Neural cell (in vitro differentiated cells): ENCODE measurements at regions not wholly inside any gene's neighbourhood (a gene's known extent, or its start where the extent isn't known, plus 50 kb on each side); places are given as distances from the start of the nearest gene placed in this dataset.

Source experiments
- H2AFZ ChIP-seq: fragments of 200-600, 300-800 bp; sonication (generic), shearing (Covaris generic); 2 replicates; pipeline ENCODE4 v1.6.0; 2014; ENCODE audit warnings: low read depth, mild to moderate bottlenecking, antibody characterized with exemption, low read length, moderate library complexity
- H3F3A ChIP-seq: fragments of 200-600 bp; shearing (Covaris generic); 2 replicates; pipeline ENCODE4 v1.6.1; 2016; ENCODE audit warnings: mild to moderate bottlenecking, moderate library complexity, mixed read lengths, antibody characterized with exemption, low read length; ENCODE audit not compliant: insufficient read depth, poor library complexity, severe bottlenecking
- H3K27ac ChIP-seq: fragments of 200-600, 300-800 bp; sonication (generic), shearing (Covaris generic); 2 replicates; pipeline ENCODE4 v1.5.1; 2014; ENCODE audit warnings: mild to moderate bottlenecking, low read length, moderate library complexity
- H3K27me3 ChIP-seq: fragments of 300-800, 200-600 bp; sonication (generic), shearing (Covaris generic); 2 replicates; pipeline ENCODE4 v1.6.0; 2014; ENCODE audit warnings: mild to moderate bottlenecking, low read depth, low read length, moderate library complexity; ENCODE audit not compliant: insufficient read depth
- H3K36me3 ChIP-seq: fragments of 300-800, 200-600 bp; sonication (generic), shearing (Covaris generic); 2 replicates; pipeline ENCODE4 v1.5.1; 2014; ENCODE audit warnings: mild to moderate bottlenecking, antibody characterized with exemption, low read length, moderate library complexity; ENCODE audit not compliant: insufficient read depth
- H3K4me2 ChIP-seq: fragments of 300-800, 200-600 bp; sonication (generic), shearing (Covaris generic); 2 replicates; pipeline ENCODE4 v1.6.0; 2014; ENCODE audit warnings: mild to moderate bottlenecking, low read length
- H3K4me3 ChIP-seq: fragments of 300-800, 200-600 bp; sonication (generic), shearing (Covaris generic); 2 replicates; pipeline ENCODE4 v1.5.1; 2014; ENCODE audit warnings: mild to moderate bottlenecking, low read length, moderate library complexity
- H3K79me2 ChIP-seq: fragments of 200-600 bp; shearing (Covaris generic); replicated peaks from 2 replicates; pipeline ENCODE4 v1.6.0; 2014; ENCODE audit warnings: mild to moderate bottlenecking, low read length, moderate library complexity; ENCODE audit not compliant: insufficient read depth
- H3K9ac ChIP-seq: fragments of 300-800, 200-600 bp; sonication (generic), shearing (Covaris generic); 2 replicates; pipeline ENCODE4 v1.6.1; 2016; ENCODE audit warnings: mild to moderate bottlenecking, low read length, mixed read lengths
- H3K9me2 ChIP-seq: fragments of 200-600 bp; shearing (Covaris generic); 2 replicates; pipeline ENCODE4 v1.6.1; 2016; ENCODE audit warnings: mild to moderate bottlenecking, low read length, mixed read lengths; ENCODE audit not compliant: insufficient read depth
- H3K9me3 ChIP-seq: fragments of 200-600, 300-800 bp; sonication (generic), shearing (Covaris generic); 2 replicates; pipeline ENCODE4 v1.6.1; 2016; ENCODE audit warnings: mild to moderate bottlenecking, mixed run types, low read length, moderate library complexity, mixed read lengths
- H4K20me1 ChIP-seq: fragments of 200-600 bp; shearing (Covaris generic); 2 replicates; pipeline ENCODE4 v1.6.1; 2016; ENCODE audit warnings: mild to moderate bottlenecking, mixed run types; ENCODE audit not compliant: insufficient read depth
- EP300 ChIP-seq: fragments of 450-650 bp; conservative IDR thresholded peaks from 2 replicates; pipeline ENCODE4 v1.6.1; 2014; ENCODE audit warnings: antibody characterized with exemption, mild to moderate bottlenecking, moderate library complexity; ENCODE audit not compliant: poor library complexity, severe bottlenecking
- EZH2 ChIP-seq: fragments of 200-600, 300-800 bp; shearing (Covaris generic), sonication (generic); IDR thresholded peaks from 2 replicates; pipeline ENCODE4 v1.6.1; 2014; ENCODE audit warnings: antibody characterized with exemption, low read length, borderline replicate concordance, mild to moderate bottlenecking; ENCODE audit not compliant: insufficient read depth, poor library complexity, severe bottlenecking
- MXI1 ChIP-seq: fragments of 450-650 bp; conservative IDR thresholded peaks from 2 replicates; pipeline ENCODE4 v1.6.1; 2014; ENCODE audit warnings: antibody characterized with exemption, mild to moderate bottlenecking; ENCODE audit not compliant: poor library complexity, severe bottlenecking
- POLR2AphosphoS5 ChIP-seq: IDR thresholded peaks from 2 replicates; pipeline ENCODE4 v1.6.1; 2012
- RAD21 ChIP-seq: fragments of 450-650 bp; conservative IDR thresholded peaks from 2 replicates; pipeline ENCODE4 v1.6.1; 2014; ENCODE audit warnings: antibody characterized with exemption, mild to moderate bottlenecking, moderate library complexity
- REST ChIP-seq: IDR thresholded peaks from 2 replicates; pipeline ENCODE4 v1.6.1; 2012; ENCODE audit warnings: borderline replicate concordance
- SMC3 ChIP-seq: fragments of 450-650 bp; conservative IDR thresholded peaks from 2 replicates; pipeline ENCODE4 v1.6.1; 2014; ENCODE audit warnings: antibody characterized with exemption, mild to moderate bottlenecking, moderate library complexity; ENCODE audit not compliant: poor library complexity
- TAF1 ChIP-seq: IDR thresholded peaks from 2 replicates; pipeline ENCODE4 v1.6.1; 2012; ENCODE audit warnings: low read depth
- TF ChIP-seq, protein P1 (sequence below): fragments of 450-650 bp; IDR thresholded peaks from 2 replicates; pipeline ENCODE4 v1.5.1; 2014; ENCODE audit warnings: antibody characterized with exemption, mild to moderate bottlenecking, moderate library complexity; ENCODE audit not compliant: poor library complexity, severe bottlenecking

DNA sequence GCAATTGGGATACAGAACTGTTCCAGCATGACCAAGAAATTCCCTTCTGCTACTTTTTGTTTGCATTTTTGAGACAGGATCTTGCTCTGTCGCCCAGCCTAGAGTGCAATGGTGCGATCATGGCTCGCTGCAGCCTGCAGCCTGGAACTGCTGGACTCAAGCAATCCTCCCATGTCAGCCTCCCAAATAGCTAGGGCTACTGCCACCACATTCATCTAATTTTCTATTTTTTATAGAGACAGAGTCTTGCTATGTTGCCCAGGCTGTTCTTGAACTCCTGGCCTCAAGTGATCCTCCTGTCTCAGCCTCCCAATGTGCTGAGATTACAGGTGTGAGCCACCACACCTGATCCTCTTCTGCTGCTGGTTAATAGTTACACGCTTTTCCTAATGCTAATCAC is 204.9 kb downstream of the SOX4 start:
- no peak overlapping the region for H3K27ac ChIP-seq
- H3K9ac ChIP-seq, result no peak overlapping the region
- no peak overlapping the region for H2AFZ ChIP-seq
- TF ChIP-seq SMC3, result no peak
- no peak for TF ChIP-seq POLR2AphosphoS5
- TF ChIP-seq RAD21, result no peak
- TF ChIP-seq EP300, result no peak
- TF ChIP-seq, protein P1, sequence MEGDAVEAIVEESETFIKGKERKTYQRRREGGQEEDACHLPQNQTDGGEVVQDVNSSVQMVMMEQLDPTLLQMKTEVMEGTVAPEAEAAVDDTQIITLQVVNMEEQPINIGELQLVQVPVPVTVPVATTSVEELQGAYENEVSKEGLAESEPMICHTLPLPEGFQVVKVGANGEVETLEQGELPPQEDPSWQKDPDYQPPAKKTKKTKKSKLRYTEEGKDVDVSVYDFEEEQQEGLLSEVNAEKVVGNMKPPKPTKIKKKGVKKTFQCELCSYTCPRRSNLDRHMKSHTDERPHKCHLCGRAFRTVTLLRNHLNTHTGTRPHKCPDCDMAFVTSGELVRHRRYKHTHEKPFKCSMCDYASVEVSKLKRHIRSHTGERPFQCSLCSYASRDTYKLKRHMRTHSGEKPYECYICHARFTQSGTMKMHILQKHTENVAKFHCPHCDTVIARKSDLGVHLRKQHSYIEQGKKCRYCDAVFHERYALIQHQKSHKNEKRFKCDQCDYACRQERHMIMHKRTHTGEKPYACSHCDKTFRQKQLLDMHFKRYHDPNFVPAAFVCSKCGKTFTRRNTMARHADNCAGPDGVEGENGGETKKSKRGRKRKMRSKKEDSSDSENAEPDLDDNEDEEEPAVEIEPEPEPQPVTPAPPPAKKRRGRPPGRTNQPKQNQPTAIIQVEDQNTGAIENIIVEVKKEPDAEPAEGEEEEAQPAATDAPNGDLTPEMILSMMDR, result no peak
- TF ChIP-seq TAF1, result no peak
- no peak for TF ChIP-seq EZH2
- no peak for TF ChIP-seq REST
- TF ChIP-seq MXI1, result no peak
- peaks cover 9% of the 10 kb centered on the region for H3F3A ChIP-seq
- no peaks in the 10 kb centered on the region for H3K36me3 ChIP-seq
- no peak overlapping the region for H3K4me3 ChIP-seq
- no peaks in the 10 kb centered on the region for H4K20me1 ChIP-seq
- H3K79me2 ChIP-seq, result peaks cover 7% of the 10 kb centered on the region
- no peaks in the 10 kb centered on the region for H3K9me2 ChIP-seq
- H3K4me2 ChIP-seq, result no peak overlapping the region
- H3K9me3 ChIP-seq, result no peaks in the 10 kb centered on the region
- no peaks in the 10 kb centered on the region for H3K27me3 ChIP-seq

GRCh38 chr6:21800330-21800729 is 206.8 kb downstream of the SOX4 start:
- Histone ChIP-seq H3K27ac (peak overlapping the region; percentile 92), H4K20me1 (no peaks in the 10 kb centered on the region), H3F3A (peaks cover 9% of the 10 kb centered on the region), H3K4me3 (no peak overlapping the region), H3K36me3 (no peaks in the 10 kb centered on the region), H3K27me3 (no peaks in the 10 kb centered on the region), H3K4me2 (no peak overlapping the region), H3K79me2 (peaks cover 7% of the 10 kb centered on the region), H3K9me2 (no peaks in the 10 kb centered on the region), H2AFZ (no peak overlapping the region), H3K9ac (no peak overlapping the region), H3K9me3 (no peaks in the 10 kb centered on the region)
- TF ChIP-seq EZH2 (no peak), RAD21 (no peak), MXI1 (no peak), TAF1 (no peak), REST (no peak), EP300 (no peak), SMC3 (no peak), POLR2AphosphoS5 (no peak)
- TF ChIP-seq, protein P1, result no peak
